GM23338 (cell line): ENCODE measurements at regions not wholly inside any gene's neighbourhood (a gene's known extent, or its start where the extent isn't known, plus 50 kb on each side); places are given as distances from the start of the nearest gene placed in this dataset.

Experiments used
- CREB1 ChIP-seq: fragments of 250-450 bp; sonication (Bioruptor Pico); IDR thresholded peaks from 2 replicates; pipeline ENCODE4 v1.5.0; 2020; ENCODE audit warnings: low read depth, mild to moderate bottlenecking, moderate library complexity
- CTCF ChIP-seq, 2 experiments: fragments of 200-600 bp in 1 of 2; sonication (generic) in 1 of 2; conservative IDR thresholded peaks; 2 replicates each; pipeline versions ENCODE4 v1.5.1 to v1.6.1; 2016 to 2017; ENCODE audit warnings: antibody characterized with exemption in 2 of 2, low read depth in 2 of 2, mild to moderate bottlenecking in 2 of 2, moderate library complexity in 1 of 2
- EZH2 ChIP-seq: fragments of 200-600 bp; sonication (generic); IDR thresholded peaks from one replicate; pipeline ENCODE4 v1.8.0; 2017; ENCODE audit warnings: antibody characterized with exemption, mild to moderate bottlenecking, low read depth; ENCODE audit not compliant: unreplicated experiment
- EZH2phosphoT487 ChIP-seq: fragments of 200-600 bp; sonication (generic); IDR thresholded peaks from one replicate; pipeline ENCODE4 v1.8.1; 2018; ENCODE audit warnings: antibody characterized with exemption; ENCODE audit not compliant: unreplicated experiment
- JUNB ChIP-seq: IDR thresholded peaks from one replicate; pipeline ENCODE4 v1.6.1; 2016; ENCODE audit warnings: antibody characterized with exemption; ENCODE audit not compliant: unreplicated experiment
- NANOG ChIP-seq: IDR thresholded peaks from 2 replicates; pipeline ENCODE4 v1.6.1; 2016; ENCODE audit warnings: antibody characterized with exemption, borderline replicate concordance
- POLR2AphosphoS5 ChIP-seq: IDR thresholded peaks from 2 replicates; pipeline ENCODE4 v1.6.1; 2016; ENCODE audit warnings: antibody characterized with exemption, low read depth
- STAT1 ChIP-seq: IDR thresholded peaks from one replicate; pipeline ENCODE4 v1.6.1; 2016; ENCODE audit warnings: antibody characterized with exemption; ENCODE audit not compliant: unreplicated experiment
- ZNF114 ChIP-seq: fragments of 250-450 bp; sonication (Bioruptor Pico); IDR thresholded peaks from 2 replicates; pipeline ENCODE4 v1.5.0; 2020; ENCODE audit warnings: mild to moderate bottlenecking, moderate library complexity
- ZNF331 ChIP-seq: fragments of 250-450 bp; sonication (Bioruptor Pico); IDR thresholded peaks from 2 replicates; pipeline ENCODE4 v1.5.0; 2020; ENCODE audit warnings: low read depth, mild to moderate bottlenecking, moderate library complexity
- ZNF462 ChIP-seq: fragments of 250-450 bp; sonication (Bioruptor Pico); IDR thresholded peaks from 2 replicates; pipeline ENCODE4 v1.5.0; 2020; ENCODE audit warnings: mild to moderate bottlenecking, moderate library complexity
- TF ChIP-seq, protein P1 (sequence below): IDR thresholded peaks from one replicate; pipeline ENCODE4 v1.6.1; 2018; ENCODE audit warnings: antibody characterized with exemption; ENCODE audit not compliant: unreplicated experiment
- TF ChIP-seq, protein P2 (sequence below): IDR thresholded peaks from 2 replicates; pipeline ENCODE4 v1.6.1; 2016; ENCODE audit warnings: antibody characterized with exemption

GRCh38 chr20:51898788-51899187 is 96.5 kb upstream of the SALL4 start:
- TF ChIP-seq EZH2, result no peak
- no peak for TF ChIP-seq CTCF (conservative IDR thresholded peaks at IDR 0.05; ENCODE audit: low read depth in 2 of 2)
- no peak for TF ChIP-seq POLR2AphosphoS5
- TF ChIP-seq NANOG, result no peak
- TF ChIP-seq ZNF114 (CRISPR knock-in tag), result no peak
- TF ChIP-seq ZNF462 (CRISPR knock-in tag), result no peak
- no peak for TF ChIP-seq EZH2phosphoT487
- no peak for TF ChIP-seq CREB1 (CRISPR knock-in tag)
- TF ChIP-seq, protein P1, sequence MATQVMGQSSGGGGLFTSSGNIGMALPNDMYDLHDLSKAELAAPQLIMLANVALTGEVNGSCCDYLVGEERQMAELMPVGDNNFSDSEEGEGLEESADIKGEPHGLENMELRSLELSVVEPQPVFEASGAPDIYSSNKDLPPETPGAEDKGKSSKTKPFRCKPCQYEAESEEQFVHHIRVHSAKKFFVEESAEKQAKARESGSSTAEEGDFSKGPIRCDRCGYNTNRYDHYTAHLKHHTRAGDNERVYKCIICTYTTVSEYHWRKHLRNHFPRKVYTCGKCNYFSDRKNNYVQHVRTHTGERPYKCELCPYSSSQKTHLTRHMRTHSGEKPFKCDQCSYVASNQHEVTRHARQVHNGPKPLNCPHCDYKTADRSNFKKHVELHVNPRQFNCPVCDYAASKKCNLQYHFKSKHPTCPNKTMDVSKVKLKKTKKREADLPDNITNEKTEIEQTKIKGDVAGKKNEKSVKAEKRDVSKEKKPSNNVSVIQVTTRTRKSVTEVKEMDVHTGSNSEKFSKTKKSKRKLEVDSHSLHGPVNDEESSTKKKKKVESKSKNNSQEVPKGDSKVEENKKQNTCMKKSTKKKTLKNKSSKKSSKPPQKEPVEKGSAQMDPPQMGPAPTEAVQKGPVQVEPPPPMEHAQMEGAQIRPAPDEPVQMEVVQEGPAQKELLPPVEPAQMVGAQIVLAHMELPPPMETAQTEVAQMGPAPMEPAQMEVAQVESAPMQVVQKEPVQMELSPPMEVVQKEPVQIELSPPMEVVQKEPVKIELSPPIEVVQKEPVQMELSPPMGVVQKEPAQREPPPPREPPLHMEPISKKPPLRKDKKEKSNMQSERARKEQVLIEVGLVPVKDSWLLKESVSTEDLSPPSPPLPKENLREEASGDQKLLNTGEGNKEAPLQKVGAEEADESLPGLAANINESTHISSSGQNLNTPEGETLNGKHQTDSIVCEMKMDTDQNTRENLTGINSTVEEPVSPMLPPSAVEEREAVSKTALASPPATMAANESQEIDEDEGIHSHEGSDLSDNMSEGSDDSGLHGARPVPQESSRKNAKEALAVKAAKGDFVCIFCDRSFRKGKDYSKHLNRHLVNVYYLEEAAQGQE, result no peak
- no peak for TF ChIP-seq JUNB
- no peak for TF ChIP-seq STAT1
- TF ChIP-seq, protein P2, sequence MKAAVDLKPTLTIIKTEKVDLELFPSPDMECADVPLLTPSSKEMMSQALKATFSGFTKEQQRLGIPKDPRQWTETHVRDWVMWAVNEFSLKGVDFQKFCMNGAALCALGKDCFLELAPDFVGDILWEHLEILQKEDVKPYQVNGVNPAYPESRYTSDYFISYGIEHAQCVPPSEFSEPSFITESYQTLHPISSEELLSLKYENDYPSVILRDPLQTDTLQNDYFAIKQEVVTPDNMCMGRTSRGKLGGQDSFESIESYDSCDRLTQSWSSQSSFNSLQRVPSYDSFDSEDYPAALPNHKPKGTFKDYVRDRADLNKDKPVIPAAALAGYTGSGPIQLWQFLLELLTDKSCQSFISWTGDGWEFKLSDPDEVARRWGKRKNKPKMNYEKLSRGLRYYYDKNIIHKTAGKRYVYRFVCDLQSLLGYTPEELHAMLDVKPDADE, result no peak
- no peak for TF ChIP-seq ZNF331 (CRISPR knock-in tag)
